Testis (tissue), 2 donors: ENCODE measurements at regions not wholly inside any gene's neighbourhood (a gene's known extent, or its start where the extent isn't known, plus 50 kb on each side); places are given as distances from the start of the nearest gene placed in this dataset.

Experiments
- POLR2A ChIP-seq: fragments of 450-650 bp; IDR thresholded peaks from one replicate; pipeline ENCODE4 v1.6.1; 2017; ENCODE audit warnings: antibody characterized with exemption, mild to moderate bottlenecking, moderate library complexity
- TF ChIP-seq, protein P1 (sequence below), 3 experiments: fragments of 450-650 bp in 2 of 3; fragments of 200-600 bp in 1 of 3; sonication (generic) in 1 of 3; IDR thresholded peaks; one replicate each; pipeline ENCODE4 v1.5.1; 2016 to 2019; ENCODE audit warnings: antibody characterized with exemption in 3 of 3, mild to moderate bottlenecking in 2 of 3, moderate library complexity in 1 of 3

DNA sequence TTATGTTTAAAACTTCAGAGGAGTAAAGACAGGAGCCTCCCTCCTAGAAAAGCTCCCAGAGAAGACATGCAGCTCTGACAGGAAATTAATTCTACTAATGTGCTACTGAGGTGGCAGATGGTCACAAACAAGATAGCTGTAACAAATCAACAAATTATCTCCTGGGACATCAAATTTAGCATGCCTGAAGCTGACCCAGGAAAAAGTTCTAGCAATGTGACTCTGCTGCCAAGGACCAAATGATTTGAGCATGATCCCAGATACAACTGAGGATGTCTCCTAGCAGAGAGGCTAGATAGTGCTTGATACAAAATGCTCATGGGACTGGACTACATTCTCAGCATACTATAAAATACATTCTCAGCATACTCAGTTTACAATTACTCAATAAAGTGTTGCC, 413.5 kb upstream of the SMC2 start:
- TF ChIP-seq, protein P1, sequence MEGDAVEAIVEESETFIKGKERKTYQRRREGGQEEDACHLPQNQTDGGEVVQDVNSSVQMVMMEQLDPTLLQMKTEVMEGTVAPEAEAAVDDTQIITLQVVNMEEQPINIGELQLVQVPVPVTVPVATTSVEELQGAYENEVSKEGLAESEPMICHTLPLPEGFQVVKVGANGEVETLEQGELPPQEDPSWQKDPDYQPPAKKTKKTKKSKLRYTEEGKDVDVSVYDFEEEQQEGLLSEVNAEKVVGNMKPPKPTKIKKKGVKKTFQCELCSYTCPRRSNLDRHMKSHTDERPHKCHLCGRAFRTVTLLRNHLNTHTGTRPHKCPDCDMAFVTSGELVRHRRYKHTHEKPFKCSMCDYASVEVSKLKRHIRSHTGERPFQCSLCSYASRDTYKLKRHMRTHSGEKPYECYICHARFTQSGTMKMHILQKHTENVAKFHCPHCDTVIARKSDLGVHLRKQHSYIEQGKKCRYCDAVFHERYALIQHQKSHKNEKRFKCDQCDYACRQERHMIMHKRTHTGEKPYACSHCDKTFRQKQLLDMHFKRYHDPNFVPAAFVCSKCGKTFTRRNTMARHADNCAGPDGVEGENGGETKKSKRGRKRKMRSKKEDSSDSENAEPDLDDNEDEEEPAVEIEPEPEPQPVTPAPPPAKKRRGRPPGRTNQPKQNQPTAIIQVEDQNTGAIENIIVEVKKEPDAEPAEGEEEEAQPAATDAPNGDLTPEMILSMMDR (IDR thresholded peaks at IDR 0.05), result no peak
- no peak for TF ChIP-seq POLR2A
